H1 (cell line): ENCODE measurements at regions not wholly inside any gene's neighbourhood (a gene's known extent, or its start where the extent isn't known, plus 50 kb on each side); places are given as distances from the start of the nearest gene placed in this dataset.

ENCODE experiments used
- CTCF ChIA-PET: fragments of 300-600 bp; sonication (Branson Sonifier 250); formaldehyde crosslinking; loops from one replicate; lab custom pipeline; 2021; ENCODE audit not compliant: partially characterized antibody; lab: Charles Lee
- POLR2A ChIA-PET: fragments of 300-600 bp; sonication (Branson Sonifier 250); formaldehyde crosslinking; loops from one replicate; lab custom pipeline; 2021; ENCODE audit warnings: inconsistent platforms; ENCODE audit not compliant: partially characterized antibody; lab: Charles Lee
- DNase-seq, 2 experiments: peaks; one replicate each; pipeline versions ENCODE4 v3.0.0 to v3.0.0-alpha.2; 2010 to 2022; ENCODE audit warnings: low spot score in 2 of 2, low read depth in 1 of 2, mixed read lengths in 1 of 2
- FAIRE-seq: peaks from 2 replicates; lab custom pipeline; 2011; peaks lifted over from hg19 to GRCh38; lab: Jason Lieb, UNC
- H2AFZ ChIP-seq: 2 replicates; pipeline ENCODE4 v1.8.1; 2012; ENCODE audit warnings: low read length, inconsistent platforms
- H2AK5ac ChIP-seq: 2 replicates; pipeline ENCODE4 v1.6.1; 2013; ENCODE audit warnings: low read depth, low read length
- H2BK120ac ChIP-seq: replicated peaks from 2 replicates; pipeline ENCODE3; 2013; ENCODE audit warnings: low read depth, low read length, inconsistent platforms
- H2BK12ac ChIP-seq: 2 replicates; pipeline ENCODE4 v1.6.1; 2013; ENCODE audit warnings: low read depth, low read length
- H2BK15ac ChIP-seq: 2 replicates; pipeline ENCODE4 v1.6.1; 2013; ENCODE audit warnings: low read length
- H2BK20ac ChIP-seq: 2 replicates; pipeline ENCODE4 v1.6.1; 2013; ENCODE audit warnings: low read length
- H2BK5ac ChIP-seq: 2 replicates; pipeline ENCODE4 v1.6.1; 2013; ENCODE audit warnings: low read depth, low read length
- H3K14ac ChIP-seq: 2 replicates; pipeline ENCODE4 v1.6.1; 2013; ENCODE audit warnings: inconsistent platforms; ENCODE audit not compliant: insufficient read length
- H3K18ac ChIP-seq: 2 replicates; pipeline ENCODE4 v1.6.1; 2013; ENCODE audit warnings: low read length; ENCODE audit errors: extremely low read depth
- H3K23ac ChIP-seq: 2 replicates; pipeline ENCODE4 v1.6.1; 2013; ENCODE audit warnings: inconsistent platforms; ENCODE audit not compliant: insufficient read length
- H3K23me2 ChIP-seq: 2 replicates; pipeline ENCODE4 v1.6.1; 2013; ENCODE audit warnings: low read depth, low read length
- H3K27ac ChIP-seq: 2 replicates; pipeline ENCODE4 v1.6.1; 2011; ENCODE audit warnings: low read depth, low read length, inconsistent platforms
- H3K27me3 ChIP-seq, 4 experiments: replicated peaks in 1 of 4; 1 replicate in 1 of 4; 2 replicates in 3 of 4; pipeline versions ENCODE4 v1.6.1 to v1.8.1; 2011 to 2013; ENCODE audit warnings: low read length in 3 of 4, mild to moderate bottlenecking in 3 of 4, inconsistent platforms in 2 of 4, mixed read lengths in 2 of 4, moderate library complexity in 1 of 4; ENCODE audit not compliant: control insufficient read depth in 3 of 4, insufficient read depth in 3 of 4; ENCODE audit errors: extremely low read depth in 1 of 4
- H3K36me3 ChIP-seq, 4 experiments: 2 replicates each; pipeline versions ENCODE4 v1.6.1 to v1.8.1; 2011 to 2013; ENCODE audit warnings: mild to moderate bottlenecking in 4 of 4, low read length in 3 of 4, moderate library complexity in 2 of 4, control low read depth in 1 of 4, inconsistent platforms in 1 of 4; ENCODE audit not compliant: insufficient read depth in 4 of 4, control insufficient read depth in 2 of 4
- H3K4ac ChIP-seq: replicated peaks from 2 replicates; pipeline ENCODE3; 2013; ENCODE audit warnings: low read length, low read depth, mixed read lengths, inconsistent platforms; ENCODE audit not compliant: insufficient read length
- H3K4me1 ChIP-seq, 4 experiments: replicated peaks in 1 of 4; 1 replicate in 1 of 4; 2 replicates in 3 of 4; pipeline versions ENCODE4 v1.6.1 to v1.8.1; 2011 to 2013; ENCODE audit warnings: low read length in 3 of 4, inconsistent platforms in 2 of 4, mixed read lengths in 1 of 4; ENCODE audit not compliant: insufficient read depth in 4 of 4, control insufficient read depth in 3 of 4
- H3K4me2 ChIP-seq, 2 experiments: 2 replicates each; pipeline versions ENCODE4 v1.6.1 to v1.8.1; 2011 to 2013; ENCODE audit warnings: low read depth in 2 of 2, low read length in 2 of 2, control low read depth in 1 of 2, inconsistent platforms in 1 of 2, mild to moderate bottlenecking in 1 of 2; ENCODE audit not compliant: insufficient read depth in 1 of 2
- H3K4me3 ChIP-seq, 4 experiments: fragments of 200-600, 300-600 bp in 1 of 4; sonication (generic), shearing (Covaris generic), sonication (Bioruptor Twin) in 1 of 4; 2 replicates each; pipeline versions ENCODE4 v1.5.1 to v1.8.1; 2011 to 2016; ENCODE audit warnings: low read length in 4 of 4, low read depth in 3 of 4, control low read depth in 2 of 4, inconsistent platforms in 2 of 4, mild to moderate bottlenecking in 2 of 4, mixed read lengths in 1 of 4, moderate library complexity in 1 of 4; ENCODE audit not compliant: insufficient read depth in 2 of 4; ENCODE audit errors: extremely low read depth in 1 of 4
- H3K56ac ChIP-seq: replicated peaks from 2 replicates; pipeline ENCODE3; 2013; ENCODE audit warnings: low read depth, mild to moderate bottlenecking, mixed read lengths, low read length, inconsistent platforms; ENCODE audit not compliant: insufficient read length
- H3K79me1 ChIP-seq: 2 replicates; pipeline ENCODE4 v1.6.1; 2013; ENCODE audit warnings: low read depth, low read length, control low read depth
- H3K79me2 ChIP-seq, 2 experiments: 2 replicates each; pipeline versions ENCODE4 v1.6.1 to v1.8.1; 2012 to 2013; ENCODE audit warnings: low read length in 2 of 2, mild to moderate bottlenecking in 2 of 2, inconsistent platforms in 1 of 2; ENCODE audit not compliant: insufficient read depth in 2 of 2, control insufficient read depth in 1 of 2
- H3K9ac ChIP-seq, 4 experiments: replicated peaks in 1 of 4; 1 replicate in 1 of 4; 2 replicates in 3 of 4; pipeline versions ENCODE4 v1.6.1 to v1.8.1; 2011 to 2013; ENCODE audit warnings: low read depth in 3 of 4, low read length in 3 of 4, control low read depth in 2 of 4, mild to moderate bottlenecking in 2 of 4, moderate library complexity in 2 of 4, inconsistent platforms in 1 of 4; ENCODE audit errors: extremely low read depth in 1 of 4
- H3K9me3 ChIP-seq, 2 experiments: 2 replicates each; pipeline versions ENCODE4 v1.6.1 to v1.8.1; 2012 to 2013; ENCODE audit warnings: mild to moderate bottlenecking in 2 of 2, moderate library complexity in 2 of 2, control low read depth in 1 of 2, inconsistent platforms in 1 of 2, low read depth in 1 of 2, low read length in 1 of 2, mixed read lengths in 1 of 2; ENCODE audit not compliant: insufficient read depth in 2 of 2
- H4K20me1 ChIP-seq, 2 experiments: replicated peaks in 1 of 2; 2 replicates each; pipeline versions ENCODE3 to v1.8.1; 2011 to 2013; ENCODE audit warnings: inconsistent platforms in 2 of 2, low read length in 2 of 2, mild to moderate bottlenecking in 1 of 2; ENCODE audit not compliant: insufficient read depth in 2 of 2, control insufficient read depth in 1 of 2
- H4K5ac ChIP-seq: 2 replicates; pipeline ENCODE4 v1.6.1; 2013; ENCODE audit warnings: low read length, low read depth, mixed read lengths, inconsistent platforms; ENCODE audit not compliant: insufficient read length
- H4K8ac ChIP-seq: 2 replicates; pipeline ENCODE4 v1.8.0; 2013; ENCODE audit warnings: mild to moderate bottlenecking, moderate library complexity, low read length, inconsistent platforms; ENCODE audit not compliant: insufficient read depth; ENCODE audit errors: extremely low read depth
- H4K91ac ChIP-seq: replicated peaks from 2 replicates; pipeline ENCODE3; 2013; ENCODE audit warnings: low read length, mixed read lengths, inconsistent platforms; ENCODE audit not compliant: insufficient read length
- CBX5 ChIP-seq: fragments of 300-800, 300-1000 bp; sonication (generic); IDR thresholded peaks from 2 replicates; pipeline ENCODE4 v1.7.1; 2016; ENCODE audit warnings: antibody characterized with exemption, low read length, low read depth
- CBX8 ChIP-seq: fragments of 300-800, 300-1000 bp; sonication (generic); IDR thresholded peaks from 2 replicates; pipeline ENCODE4 v1.7.1; 2016; ENCODE audit warnings: low read depth, low read length, borderline replicate concordance
- CTBP2 ChIP-seq: IDR thresholded peaks from 2 replicates; pipeline ENCODE4 v1.7.0; 2011; ENCODE audit warnings: borderline replicate concordance, mild to moderate bottlenecking, moderate library complexity, mixed read lengths, low read length; ENCODE audit not compliant: insufficient read depth, insufficient read length
- JUN ChIP-seq: IDR thresholded peaks from 2 replicates; pipeline ENCODE4 v1.6.1; 2011; ENCODE audit warnings: low read depth, mild to moderate bottlenecking, improper control_type of control experiment, low read length
- NRF1 ChIP-seq: IDR thresholded peaks from 2 replicates; pipeline ENCODE4 v1.6.1; 2011; ENCODE audit warnings: mild to moderate bottlenecking, low read depth, low read length, improper control_type of control experiment
- RNF2 ChIP-seq: fragments of 200-900, 300-1000 bp; sonication (generic); IDR thresholded peaks from 2 replicates; pipeline ENCODE4 v1.7.1; 2016; ENCODE audit warnings: borderline replicate concordance, low read depth, mild to moderate bottlenecking, antibody characterized with exemption, low read length; ENCODE audit not compliant: poor library complexity, severe bottlenecking; ENCODE audit errors: missing control alignments
- SP2 ChIP-seq: IDR thresholded peaks from 2 replicates; pipeline ENCODE4 v1.6.1; 2012; ENCODE audit warnings: mild to moderate bottlenecking, low read length, inconsistent platforms
- SUZ12 ChIP-seq: fragments of 200-600 bp; sonication (generic); IDR thresholded peaks from 2 replicates; pipeline ENCODE4 v1.6.1; 2012; ENCODE audit warnings: mild to moderate bottlenecking, inconsistent platforms, low read length, moderate library complexity, mixed read lengths
- YY1 ChIP-seq: IDR thresholded peaks from 2 replicates; pipeline ENCODE4 v1.6.1; 2011; ENCODE audit warnings: low read depth, mild to moderate bottlenecking, low read length
- TF ChIP-seq, protein P1 (sequence below): IDR thresholded peaks from 2 replicates; pipeline ENCODE4 v1.6.1; 2011; ENCODE audit warnings: low read depth, mild to moderate bottlenecking, low read length; ENCODE audit not compliant: insufficient read depth
- TF ChIP-seq, protein P2 (sequence below), 3 experiments: IDR thresholded peaks; 1 replicate in 2 of 3; 2 replicates in 1 of 3; pipeline versions ENCODE4 v1.5.1 to v1.6.1; 2011; ENCODE audit warnings: low read length in 3 of 3, mild to moderate bottlenecking in 3 of 3, inconsistent platforms in 2 of 3, low read depth in 1 of 3, moderate library complexity in 1 of 3; ENCODE audit not compliant: insufficient read depth in 1 of 3; ENCODE audit errors: control extremely low read depth in 1 of 3

DNA sequence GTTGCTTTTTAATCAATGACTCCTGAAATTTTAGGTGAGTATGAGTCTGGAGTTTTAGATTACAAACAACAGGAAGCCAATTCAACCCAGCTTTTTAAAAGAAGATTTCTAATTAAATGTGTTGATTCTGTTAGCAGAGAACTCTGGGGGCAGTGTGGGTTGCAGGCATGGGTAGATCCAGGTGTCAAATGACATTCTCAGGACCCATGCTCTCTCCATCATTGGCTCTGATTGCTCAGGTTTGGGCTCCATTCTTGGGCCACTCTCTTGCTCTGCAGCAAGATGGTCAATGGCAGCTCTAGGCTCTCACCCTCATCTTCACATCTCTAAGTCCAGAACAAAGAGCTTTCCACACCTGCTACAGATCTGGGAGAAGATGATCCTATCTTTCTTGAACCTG, 463.7 kb downstream of the PREX1 start:
- H3K4me1 ChIP-seq: peaks cover 0 to 4% (median 3%) of the 10 kb centered on the region in 4 experiments; a peak in 3 of 7 replicates
- no peak overlapping the region for H2BK120ac ChIP-seq
- no peaks in the 10 kb centered on the region for H4K20me1 ChIP-seq
- H3K14ac ChIP-seq: no peak overlapping the region
- no peak overlapping the region for H3K4me2 ChIP-seq
- H3K18ac ChIP-seq: no peak overlapping the region
- POLR2A ChIA-PET: no interaction called here
- no peak overlapping the region for H2AK5ac ChIP-seq
- no peak overlapping the region for H2AFZ ChIP-seq
- H2BK15ac ChIP-seq: no peak overlapping the region
- no peak overlapping the region for H3K9ac ChIP-seq
- peaks cover 2 to 5% of the 10 kb centered on the region in 2 experiments; a peak in 2 of 4 replicates for H3K9me3 ChIP-seq
- H3K79me2 ChIP-seq: no peaks in the 10 kb centered on the region
- H4K8ac ChIP-seq: no peak overlapping the region
- no peak for FAIRE-seq
- no peak overlapping the region for H4K5ac ChIP-seq
- H2BK12ac ChIP-seq: no peak overlapping the region
- no peak overlapping the region for H2BK5ac ChIP-seq
- no peak overlapping the region for H3K27ac ChIP-seq
- H3K27me3 ChIP-seq: no peaks in the 10 kb centered on the region
- H2BK20ac ChIP-seq: no peak overlapping the region
- H3K4ac ChIP-seq: no peak overlapping the region
- H3K56ac ChIP-seq: no peak overlapping the region
- H4K91ac ChIP-seq: no peak overlapping the region
- H3K23ac ChIP-seq: no peak overlapping the region
- no peak for DNase-seq
- no peak overlapping the region for H3K4me3 ChIP-seq
- CTCF ChIA-PET: interaction anchor here (0.7 to 1.5 kb wide), 4 partner anchors 9 to 166 kb away, joined by 3 to 7 read pairs (median 4); no protein-coding TSS in a partner anchor
- H3K23me2 ChIP-seq: 0 out of 2 replicates have a peak, but pooled peaks cover 1% of the 10 kb centered on the region
- H3K79me1 ChIP-seq: no peaks in the 10 kb centered on the region
- no peaks in the 10 kb centered on the region for H3K36me3 ChIP-seq
- TF ChIP-seq RNF2: no peak
- no peak for TF ChIP-seq YY1
- TF ChIP-seq SUZ12: no peak
- no peak for TF ChIP-seq CTBP2
- no peak for TF ChIP-seq JUN
- TF ChIP-seq SP2: no peak
- TF ChIP-seq, protein P1, sequence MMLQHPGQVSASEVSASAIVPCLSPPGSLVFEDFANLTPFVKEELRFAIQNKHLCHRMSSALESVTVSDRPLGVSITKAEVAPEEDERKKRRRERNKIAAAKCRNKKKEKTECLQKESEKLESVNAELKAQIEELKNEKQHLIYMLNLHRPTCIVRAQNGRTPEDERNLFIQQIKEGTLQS: no peak
- no peak for TF ChIP-seq CBX5
- no peak for TF ChIP-seq NRF1
- TF ChIP-seq, protein P2, sequence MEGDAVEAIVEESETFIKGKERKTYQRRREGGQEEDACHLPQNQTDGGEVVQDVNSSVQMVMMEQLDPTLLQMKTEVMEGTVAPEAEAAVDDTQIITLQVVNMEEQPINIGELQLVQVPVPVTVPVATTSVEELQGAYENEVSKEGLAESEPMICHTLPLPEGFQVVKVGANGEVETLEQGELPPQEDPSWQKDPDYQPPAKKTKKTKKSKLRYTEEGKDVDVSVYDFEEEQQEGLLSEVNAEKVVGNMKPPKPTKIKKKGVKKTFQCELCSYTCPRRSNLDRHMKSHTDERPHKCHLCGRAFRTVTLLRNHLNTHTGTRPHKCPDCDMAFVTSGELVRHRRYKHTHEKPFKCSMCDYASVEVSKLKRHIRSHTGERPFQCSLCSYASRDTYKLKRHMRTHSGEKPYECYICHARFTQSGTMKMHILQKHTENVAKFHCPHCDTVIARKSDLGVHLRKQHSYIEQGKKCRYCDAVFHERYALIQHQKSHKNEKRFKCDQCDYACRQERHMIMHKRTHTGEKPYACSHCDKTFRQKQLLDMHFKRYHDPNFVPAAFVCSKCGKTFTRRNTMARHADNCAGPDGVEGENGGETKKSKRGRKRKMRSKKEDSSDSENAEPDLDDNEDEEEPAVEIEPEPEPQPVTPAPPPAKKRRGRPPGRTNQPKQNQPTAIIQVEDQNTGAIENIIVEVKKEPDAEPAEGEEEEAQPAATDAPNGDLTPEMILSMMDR (IDR thresholded peaks at IDR 0.05; ENCODE audit: control extremely low read depth in 1 of 3, insufficient read depth in 1 of 3, low read depth in 1 of 3, low read length in 3 of 3): no peak
- TF ChIP-seq CBX8: no peak
